ENCODE measurements at regions not wholly inside any gene's neighbourhood (a gene's known extent, or its start where the extent isn't known, plus 50 kb on each side); places are given as distances from the start of the nearest gene placed in this dataset.

- no peak for TF ChIP-seq CTCF (IDR thresholded peaks at IDR 0.05)
- TF ChIP-seq POLR2A (IDR thresholded peaks at IDR 0.05): no peak
These were observed 592.9 kb downstream of the BCOR start for GRCh38 chrX:39504850-39505259.

All from thyroid gland (tissue), 4 donors.